Stomach (tissue), 8 donors: ENCODE measurements at regions not wholly inside any gene's neighbourhood (a gene's known extent, or its start where the extent isn't known, plus 50 kb on each side); places are given as distances from the start of the nearest gene placed in this dataset.

Source experiments
- DNase-seq, 2 donors: peaks; one replicate each; pipeline versions ENCODE4 v3.0.0 to v3.0.0-alpha.2; 2013 to 2019
- H3K27ac ChIP-seq, 5 donors: fragments of 200-600 bp in 4 of 5; sonication (generic) in 4 of 5; one replicate each; pipeline ENCODE4 v1.5.1; 2013 to 2019; ENCODE audit warnings: mild to moderate bottlenecking in 1 of 5, moderate library complexity in 1 of 5
- H3K27me3 ChIP-seq, 3 donors: fragments of 200-600 bp; sonication (generic); one replicate each; pipeline ENCODE4 v1.5.1; 2017 to 2019; ENCODE audit warnings: mixed run types in 1 of 3
- H3K36me3 ChIP-seq, 4 donors: fragments of 200-600 bp; sonication (generic); 1 replicate in 3 of 4; 2 replicates in 1 of 4; pipeline ENCODE4 v1.5.1; 2016 to 2019
- H3K4me1 ChIP-seq, 4 donors: fragments of 200-600 bp; sonication (generic); one replicate each; pipeline ENCODE4 v1.5.1; 2016 to 2019
- H3K4me3 ChIP-seq, 4 donors: fragments of 200-600 bp; sonication (generic) in 3 of 4; one replicate each; pipeline ENCODE4 v1.5.1; 2016 to 2019; ENCODE audit warnings: mild to moderate bottlenecking in 1 of 4
- H3K9me3 ChIP-seq, 4 donors: fragments of 200-600 bp; sonication (generic); one replicate each; pipeline ENCODE4 v1.5.1; 2016 to 2019
- EP300 ChIP-seq: sonication (generic); formaldehyde crosslinking; IDR thresholded peaks from one replicate; pipeline ENCODE4 v1.6.1; 2017; ENCODE audit warnings: antibody characterized with exemption
- POLR2A ChIP-seq, 4 donors: fragments of 450-650 bp; IDR thresholded peaks; one replicate each; pipeline ENCODE4 v1.6.1; 2016; ENCODE audit warnings: antibody characterized with exemption in 4 of 4, control low read depth in 2 of 4, mild to moderate bottlenecking in 1 of 4, moderate library complexity in 1 of 4
- POLR2AphosphoS5 ChIP-seq, 3 donors: sonication (generic); formaldehyde crosslinking; IDR thresholded peaks; one replicate each; pipeline ENCODE4 v1.6.1; 2016; ENCODE audit warnings: antibody characterized with exemption in 3 of 3
- WGBS, 5 donors: extraction: QIAGEN DNeasy Blood & Tissue Kit in 3 of 5; methylation state at CpG; one replicate each; pipeline versions ENCODE4 v1.1.5 to v1.1.7; 2013 to 2018; 5-methylcytosine and 5-hydroxymethylcytosine counted together
- intact Hi-C: fragments of 100-400 bp; cut with DNase I; formaldehyde crosslinking; loops from one replicate; pipeline ENCODE4 v1.15.1; 2023; ENCODE audit warnings: low total_unique reads
- TF ChIP-seq, protein P1 (sequence below), 7 experiments: fragments of 450-650 bp in 4 of 7; fragments of 200-600 bp in 3 of 7; sonication (generic) in 3 of 7; IDR thresholded peaks; one replicate each; pipeline ENCODE4 v1.5.1; 2016 to 2019; ENCODE audit warnings: antibody characterized with exemption in 7 of 7, control low read depth in 2 of 7, mild to moderate bottlenecking in 1 of 7
- donor health status: healthy with polysubstance abuse.
- donor health status: Bipolar disorder and iron deficiency.
- donor health status: healthy.

DNA sequence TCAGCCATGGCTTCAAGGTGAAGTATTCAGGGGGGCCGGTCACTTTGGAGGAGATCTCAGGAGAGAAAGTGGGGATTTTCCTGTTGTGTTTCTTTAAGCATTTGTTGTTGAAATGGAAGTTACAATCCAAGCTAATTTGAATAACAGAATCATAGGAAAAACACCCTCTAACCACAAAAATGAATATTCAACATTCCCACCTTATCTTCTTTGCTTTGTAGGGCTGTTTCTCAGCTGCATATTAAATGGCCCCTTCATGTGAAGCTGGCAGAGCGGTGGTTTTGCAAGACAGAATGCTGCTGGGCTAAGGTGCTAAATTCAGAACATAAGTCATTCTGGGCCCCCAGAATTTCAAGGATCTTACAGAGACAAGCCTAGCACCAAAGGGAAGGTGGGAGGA is 279.0 kb downstream of the RRAGC start:
- Histone ChIP-seq H3K4me1 (peaks cover 7 to 11% (median 10%) of the 10 kb centered on the region in 4 donors), H3K27ac (no peak overlapping the region), H3K27me3 (peaks cover 4 to 56% (median 15%) of the 10 kb centered on the region in 3 donors), H3K4me3 (no peak overlapping the region), H3K36me3 (no peaks in the 10 kb centered on the region), H3K9me3 (no peaks in the 10 kb centered on the region)
- 85 to 98% (median 95%) methylated on average over 2 of the region's 2 CpGs for WGBS, 5 donors
- TF ChIP-seq POLR2AphosphoS5 (IDR thresholded peaks at IDR 0.05) (no peak), EP300 (no peak), POLR2A (IDR thresholded peaks at IDR 0.05) (no peak)
- TF ChIP-seq, protein P1, sequence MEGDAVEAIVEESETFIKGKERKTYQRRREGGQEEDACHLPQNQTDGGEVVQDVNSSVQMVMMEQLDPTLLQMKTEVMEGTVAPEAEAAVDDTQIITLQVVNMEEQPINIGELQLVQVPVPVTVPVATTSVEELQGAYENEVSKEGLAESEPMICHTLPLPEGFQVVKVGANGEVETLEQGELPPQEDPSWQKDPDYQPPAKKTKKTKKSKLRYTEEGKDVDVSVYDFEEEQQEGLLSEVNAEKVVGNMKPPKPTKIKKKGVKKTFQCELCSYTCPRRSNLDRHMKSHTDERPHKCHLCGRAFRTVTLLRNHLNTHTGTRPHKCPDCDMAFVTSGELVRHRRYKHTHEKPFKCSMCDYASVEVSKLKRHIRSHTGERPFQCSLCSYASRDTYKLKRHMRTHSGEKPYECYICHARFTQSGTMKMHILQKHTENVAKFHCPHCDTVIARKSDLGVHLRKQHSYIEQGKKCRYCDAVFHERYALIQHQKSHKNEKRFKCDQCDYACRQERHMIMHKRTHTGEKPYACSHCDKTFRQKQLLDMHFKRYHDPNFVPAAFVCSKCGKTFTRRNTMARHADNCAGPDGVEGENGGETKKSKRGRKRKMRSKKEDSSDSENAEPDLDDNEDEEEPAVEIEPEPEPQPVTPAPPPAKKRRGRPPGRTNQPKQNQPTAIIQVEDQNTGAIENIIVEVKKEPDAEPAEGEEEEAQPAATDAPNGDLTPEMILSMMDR (IDR thresholded peaks at IDR 0.05), result no peak
- intact Hi-C loops, result no loop called here
- DNase-seq, result no peak

DNA sequence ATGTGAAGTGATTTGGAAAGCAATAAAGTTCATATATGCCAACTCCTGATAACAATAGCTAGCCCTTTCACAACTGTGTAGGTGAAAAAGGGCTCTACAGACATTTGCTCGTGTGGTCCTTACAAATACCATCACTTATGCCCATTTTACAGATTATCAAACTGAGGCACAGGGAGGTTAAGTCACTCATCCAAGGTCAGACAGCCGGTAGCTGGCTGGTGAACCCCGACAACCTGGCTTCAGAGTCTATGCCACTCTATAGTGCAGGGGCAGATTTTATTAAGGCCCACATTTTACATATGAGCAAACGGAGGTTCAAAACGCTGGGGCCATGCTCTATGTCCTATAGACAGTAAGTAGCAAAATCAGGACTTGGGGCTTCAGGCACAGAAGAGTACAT is 280.5 kb downstream of the RRAGC start:
- H3K4me3 ChIP-seq, result no peak overlapping the region
- peaks cover 7 to 11% (median 10%) of the 10 kb centered on the region in 4 donors for H3K4me1 ChIP-seq
- WGBS, 5 donors, result 83 to 91% (median 87%) methylated on average over 5 of the region's 5 CpGs

DNA sequence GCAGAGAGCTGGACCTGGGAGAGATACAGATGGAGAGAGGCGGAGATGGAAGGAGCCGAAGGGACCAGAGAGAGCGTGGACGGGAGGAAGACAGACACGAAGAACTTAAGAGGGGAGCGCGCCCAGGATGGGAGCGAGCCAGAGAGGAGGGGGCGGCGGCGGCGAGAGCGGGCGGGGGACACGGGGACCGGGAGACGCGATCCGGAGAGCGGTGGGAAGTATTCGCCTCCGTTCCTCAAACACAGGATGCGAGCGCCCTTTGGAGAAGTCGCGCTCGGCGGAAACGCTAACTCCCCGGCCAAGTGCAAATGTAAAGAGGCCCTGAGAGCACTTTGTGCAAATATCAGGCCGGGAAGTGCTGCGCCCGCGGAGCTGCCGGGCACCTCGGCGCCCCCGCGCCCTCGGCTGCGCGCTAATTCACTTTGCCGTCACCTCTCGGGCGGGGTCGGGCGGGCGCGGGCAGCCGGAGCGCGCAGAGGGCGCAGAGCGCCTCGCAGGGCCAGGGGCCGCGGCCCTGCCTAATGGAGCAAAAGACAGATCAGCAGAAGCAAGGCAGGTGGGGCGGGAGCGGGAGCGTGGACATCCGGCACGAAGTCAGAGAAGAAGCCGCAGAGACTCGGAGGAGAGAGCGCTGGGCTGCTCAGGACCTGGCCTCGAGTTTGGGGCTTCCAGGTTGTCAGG is 281.2 kb downstream of the RRAGC start:
- no peak overlapping the region for H3K27ac ChIP-seq
- H3K9me3 ChIP-seq, result no peaks in the 10 kb centered on the region
- intact Hi-C loops, result no loop called here
- peak overlapping the region; percentile 20 to 43 (median 30) for H3K4me3 ChIP-seq
- H3K36me3 ChIP-seq, result no peaks in the 10 kb centered on the region
- WGBS, 5 donors, result 2 to 4% (median 3%) methylated on average over 47 to 66 of the region's 66 CpGs
- no peak for TF ChIP-seq EP300
- TF ChIP-seq, protein P1 (IDR thresholded peaks at IDR 0.05), result no peak
- no peak for TF ChIP-seq POLR2A (IDR thresholded peaks at IDR 0.05)
- no peak for TF ChIP-seq POLR2AphosphoS5 (IDR thresholded peaks at IDR 0.05)
- H3K27me3 ChIP-seq, result peaks cover 4 to 70% (median 15%) of the 10 kb centered on the region in 3 donors
- DNase-seq, result peak in 1 of 2 donors; percentile 53
- peaks cover 7 to 11% (median 10%) of the 10 kb centered on the region in 4 donors for H3K4me1 ChIP-seq

More for the DNA sequence above, 280.5 kb downstream of the RRAGC start:
- peaks cover 4 to 69% (median 15%) of the 10 kb centered on the region in 3 donors for H3K27me3 ChIP-seq
- no peaks in the 10 kb centered on the region for H3K9me3 ChIP-seq
- DNase-seq, result no peak
- no peaks in the 10 kb centered on the region for H3K36me3 ChIP-seq
- intact Hi-C loops, result no loop called here
- TF ChIP-seq EP300, result no peak
- TF ChIP-seq, protein P1 (IDR thresholded peaks at IDR 0.05), result no peak
- H3K27ac ChIP-seq, result no peak overlapping the region

DNA sequence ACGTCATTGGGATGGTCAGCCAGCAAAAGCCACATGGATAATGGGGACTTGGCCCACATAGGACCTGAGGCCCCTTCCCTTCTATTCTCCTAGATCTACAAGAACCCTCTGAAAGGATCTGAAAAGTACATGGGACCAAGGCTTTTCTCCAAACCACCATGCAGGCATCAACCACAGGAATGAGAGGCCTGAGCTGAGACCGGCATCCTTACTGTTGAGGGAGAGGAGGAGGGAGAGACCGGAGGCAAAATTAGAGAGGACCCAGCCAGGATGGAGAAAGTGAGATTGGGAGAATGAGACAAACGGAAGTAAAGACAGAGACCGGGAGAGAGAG is 281.7 kb downstream of the RRAGC start:
- H3K27me3 ChIP-seq, result peaks cover 4 to 73% (median 15%) of the 10 kb centered on the region in 3 donors

More for the DNA sequence above, 281.7 kb downstream of the RRAGC start:
- H3K27ac ChIP-seq, result no peak overlapping the region
- intact Hi-C loops, result no loop called here
- H3K9me3 ChIP-seq, result no peaks in the 10 kb centered on the region
- H3K4me1 ChIP-seq, result peaks cover 7 to 11% (median 10%) of the 10 kb centered on the region in 4 donors
- 20 to 35% (median 23%) methylated on average over 5 of the region's 5 CpGs for WGBS, 5 donors
- H3K36me3 ChIP-seq, result no peaks in the 10 kb centered on the region
- DNase-seq, result no peak
- H3K4me3 ChIP-seq, result peak overlapping the region in 1 of 4 donors; percentile 43
- no peak for TF ChIP-seq EP300
- TF ChIP-seq POLR2A (IDR thresholded peaks at IDR 0.05), result no peak
- TF ChIP-seq, protein P1 (IDR thresholded peaks at IDR 0.05), result no peak
- TF ChIP-seq POLR2AphosphoS5 (IDR thresholded peaks at IDR 0.05), result no peak
